PC-9 (cell line): ENCODE measurements at regions not wholly inside any gene's neighbourhood (a gene's known extent, or its start where the extent isn't known, plus 50 kb on each side); places are given as distances from the start of the nearest gene placed in this dataset.

ENCODE experiments used
- BruUV-seq: library from RNA; stranded (reverse); fragments of 400-500 nt; replicated peaks from 2 replicates; lab custom pipeline; 2021; lab: Mats Ljungman, UMichigan
- CTCF ChIA-PET: fragments of 300-600 bp; sonication (Branson Sonifier 250); formaldehyde crosslinking; loops from one replicate; lab custom pipeline; 2022; ENCODE audit warnings: antibody characterized with exemption; lab: Charles Lee
- POLR2A ChIA-PET: fragments of 300-600 bp; sonication (Branson Sonifier 250); formaldehyde crosslinking; loops from one replicate; lab custom pipeline; 2022; ENCODE audit warnings: antibody characterized with exemption; ENCODE audit not compliant: unreplicated experiment; lab: Charles Lee
- DNase-seq, 2 experiments: peaks; one replicate each; pipeline versions ENCODE4 v3.0.0 to v3.0.0-alpha.2; 2015 to 2022; ENCODE audit warnings: mixed read lengths in 1 of 2
- H2AFZ ChIP-seq: fragments of 200-600 bp; sonication (generic); 2 replicates; pipeline ENCODE4 v1.8.1; 2017; ENCODE audit warnings: antibody characterized with exemption
- H3F3A ChIP-seq: fragments of 200-600 bp; sonication (generic); 2 replicates; pipeline ENCODE4 v1.8.1; 2017; ENCODE audit warnings: antibody characterized with exemption, mild to moderate bottlenecking, low read depth; ENCODE audit not compliant: insufficient read depth
- H3K27ac ChIP-seq: fragments of 200-600 bp; sonication (generic); 2 replicates; pipeline ENCODE4 v1.6.1; 2016; ENCODE audit warnings: mixed run types
- H3K27me3 ChIP-seq: fragments of 200-600 bp; sonication (generic); 2 replicates; pipeline ENCODE4 v1.6.1; 2016; ENCODE audit warnings: low read depth, mixed run types; ENCODE audit not compliant: insufficient read depth
- H3K36me3 ChIP-seq: fragments of 200-600 bp; sonication (generic); 2 replicates; pipeline ENCODE4 v1.6.1; 2016; ENCODE audit warnings: low read depth, mixed run types
- H3K4me1 ChIP-seq: fragments of 200-600 bp; sonication (generic); replicated peaks from 2 replicates; pipeline ENCODE4 v1.6.1; 2016; ENCODE audit warnings: mixed run types; ENCODE audit not compliant: insufficient read depth
- H3K4me2 ChIP-seq: fragments of 200-600 bp; sonication (generic); 2 replicates; pipeline ENCODE4 v1.6.1; 2017; ENCODE audit warnings: mixed run types
- H3K4me3 ChIP-seq: fragments of 200-600 bp; sonication (generic); 2 replicates; pipeline ENCODE4 v1.6.1; 2016; ENCODE audit warnings: mixed run types
- H3K79me2 ChIP-seq: fragments of 200-600 bp; sonication (generic); 2 replicates; pipeline ENCODE4 v1.6.1; 2017; ENCODE audit warnings: low read depth, mixed run types
- H3K9me2 ChIP-seq: fragments of 200-600 bp; sonication (generic); 2 replicates; pipeline ENCODE4 v1.8.1; 2017; ENCODE audit warnings: mild to moderate bottlenecking; ENCODE audit not compliant: insufficient read depth
- H3K9me3 ChIP-seq: fragments of 200-600 bp; sonication (generic); 2 replicates; pipeline ENCODE4 v1.8.1; 2016; ENCODE audit warnings: low read depth; ENCODE audit not compliant: insufficient read depth
- H4K20me1 ChIP-seq: fragments of 200-600 bp; sonication (generic); 2 replicates; pipeline ENCODE4 v1.8.1; 2017; ENCODE audit not compliant: insufficient read depth
- EZH2 ChIP-seq: fragments of 200-600 bp; sonication (generic); IDR thresholded peaks from 2 replicates; pipeline ENCODE4 v1.8.0; 2017; ENCODE audit warnings: antibody characterized with exemption, low read depth
- intact Hi-C: fragments of 100-400 bp; cut with micrococcal nuclease; formaldehyde crosslinking; loops from one replicate; pipeline ENCODE4 v1.10.0; 2022; ENCODE audit not compliant: unreplicated experiment
- TF ChIP-seq, protein P1 (sequence below): fragments of 200-600 bp; sonication (generic); conservative IDR thresholded peaks from 2 replicates; pipeline ENCODE4 v1.6.1; 2017; ENCODE audit warnings: mixed run types, antibody characterized with exemption, mild to moderate bottlenecking, moderate library complexity

DNA sequence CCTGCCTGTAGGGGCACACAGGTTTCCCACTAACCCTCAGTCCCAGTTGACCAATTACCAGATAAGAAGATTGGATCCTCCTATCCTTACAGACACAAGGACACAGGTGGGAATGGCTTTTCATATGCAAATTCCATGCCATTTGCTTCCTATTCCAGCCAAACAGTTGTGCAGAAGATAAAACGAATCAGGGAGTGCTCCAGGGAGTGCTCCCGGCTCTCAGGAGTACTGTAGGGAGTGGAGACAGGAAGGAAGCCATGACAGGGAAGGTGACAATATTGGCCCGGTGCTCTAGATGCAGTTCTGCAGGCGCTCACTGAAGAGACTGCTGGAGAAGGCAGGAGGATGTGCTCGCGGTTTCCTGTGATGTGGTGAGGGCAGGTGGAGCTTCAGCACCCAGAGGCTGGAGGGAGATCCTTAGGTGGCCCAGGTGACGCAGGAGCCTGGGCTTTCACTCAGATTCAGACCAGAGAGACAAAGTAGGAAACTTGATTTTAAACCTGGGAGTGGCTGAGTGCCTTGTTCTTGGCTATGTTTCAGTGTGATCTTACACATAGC is 260.0 kb downstream of the AUH start:
- BruUV-seq, result no TSS peak
- ChIA-PET CTCF (no interaction called here), POLR2A (no interaction called here)

DNA sequence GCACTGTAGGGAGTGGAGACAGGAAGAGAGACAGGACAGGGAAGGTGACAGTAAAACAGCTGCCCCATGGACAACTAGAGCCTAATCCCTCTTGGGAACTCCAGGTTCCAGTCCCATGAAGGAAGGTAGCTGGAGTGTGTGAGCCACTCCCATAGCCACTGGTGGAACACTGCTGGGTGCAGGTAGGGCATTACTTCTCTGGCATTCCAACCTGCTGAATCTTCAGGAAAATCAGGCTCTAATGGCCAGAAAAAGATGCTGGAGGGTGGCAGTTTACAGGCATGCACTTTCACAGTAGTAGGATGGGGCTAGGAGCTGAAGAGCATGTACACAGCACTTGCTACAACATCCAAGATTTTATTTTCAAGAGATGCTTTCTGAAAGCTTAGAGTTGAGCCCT is 259.4 kb downstream of the AUH start:
- no TSS peak for BruUV-seq
- no peaks in the 10 kb centered on the region for H3K9me3 ChIP-seq
- intact Hi-C loops, result no loop called here
- H2AFZ ChIP-seq, result no peak overlapping the region
- no peaks in the 10 kb centered on the region for H3K9me2 ChIP-seq
- POLR2A ChIA-PET, result no interaction called here
- peaks cover 19% of the 10 kb centered on the region for H3F3A ChIP-seq
- H4K20me1 ChIP-seq, result no peaks in the 10 kb centered on the region
- TF ChIP-seq, protein P1, sequence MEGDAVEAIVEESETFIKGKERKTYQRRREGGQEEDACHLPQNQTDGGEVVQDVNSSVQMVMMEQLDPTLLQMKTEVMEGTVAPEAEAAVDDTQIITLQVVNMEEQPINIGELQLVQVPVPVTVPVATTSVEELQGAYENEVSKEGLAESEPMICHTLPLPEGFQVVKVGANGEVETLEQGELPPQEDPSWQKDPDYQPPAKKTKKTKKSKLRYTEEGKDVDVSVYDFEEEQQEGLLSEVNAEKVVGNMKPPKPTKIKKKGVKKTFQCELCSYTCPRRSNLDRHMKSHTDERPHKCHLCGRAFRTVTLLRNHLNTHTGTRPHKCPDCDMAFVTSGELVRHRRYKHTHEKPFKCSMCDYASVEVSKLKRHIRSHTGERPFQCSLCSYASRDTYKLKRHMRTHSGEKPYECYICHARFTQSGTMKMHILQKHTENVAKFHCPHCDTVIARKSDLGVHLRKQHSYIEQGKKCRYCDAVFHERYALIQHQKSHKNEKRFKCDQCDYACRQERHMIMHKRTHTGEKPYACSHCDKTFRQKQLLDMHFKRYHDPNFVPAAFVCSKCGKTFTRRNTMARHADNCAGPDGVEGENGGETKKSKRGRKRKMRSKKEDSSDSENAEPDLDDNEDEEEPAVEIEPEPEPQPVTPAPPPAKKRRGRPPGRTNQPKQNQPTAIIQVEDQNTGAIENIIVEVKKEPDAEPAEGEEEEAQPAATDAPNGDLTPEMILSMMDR, result no peak
- TF ChIP-seq EZH2, result no peak
- no peaks in the 10 kb centered on the region for H3K36me3 ChIP-seq
- no peak overlapping the region for H3K27ac ChIP-seq
- peaks cover 18% of the 10 kb centered on the region for H3K4me1 ChIP-seq
- no peak for DNase-seq
- H3K4me2 ChIP-seq, result no peak overlapping the region
- no peaks in the 10 kb centered on the region for H3K27me3 ChIP-seq
- H3K79me2 ChIP-seq, result no peaks in the 10 kb centered on the region
- no peak overlapping the region for H3K4me3 ChIP-seq
- CTCF ChIA-PET, result no interaction called here

More for the DNA sequence above, 260.0 kb downstream of the AUH start:
- DNase-seq, result no peak
- no peak overlapping the region for H3K4me3 ChIP-seq
- no peaks in the 10 kb centered on the region for H3K79me2 ChIP-seq
- H3K9me2 ChIP-seq, result no peaks in the 10 kb centered on the region
- no peaks in the 10 kb centered on the region for H3K27me3 ChIP-seq
- no peaks in the 10 kb centered on the region for H3K36me3 ChIP-seq
- H3K9me3 ChIP-seq, result no peaks in the 10 kb centered on the region
- intact Hi-C loops, result no loop called here
- H2AFZ ChIP-seq, result no peak overlapping the region
- peaks cover 18% of the 10 kb centered on the region for H3K4me1 ChIP-seq
- H3F3A ChIP-seq, result peaks cover 19% of the 10 kb centered on the region
- no peak overlapping the region for H3K4me2 ChIP-seq
- H4K20me1 ChIP-seq, result no peaks in the 10 kb centered on the region
- H3K27ac ChIP-seq, result no peak overlapping the region
- TF ChIP-seq, protein P1, result no peak
- no peak for TF ChIP-seq EZH2

DNA sequence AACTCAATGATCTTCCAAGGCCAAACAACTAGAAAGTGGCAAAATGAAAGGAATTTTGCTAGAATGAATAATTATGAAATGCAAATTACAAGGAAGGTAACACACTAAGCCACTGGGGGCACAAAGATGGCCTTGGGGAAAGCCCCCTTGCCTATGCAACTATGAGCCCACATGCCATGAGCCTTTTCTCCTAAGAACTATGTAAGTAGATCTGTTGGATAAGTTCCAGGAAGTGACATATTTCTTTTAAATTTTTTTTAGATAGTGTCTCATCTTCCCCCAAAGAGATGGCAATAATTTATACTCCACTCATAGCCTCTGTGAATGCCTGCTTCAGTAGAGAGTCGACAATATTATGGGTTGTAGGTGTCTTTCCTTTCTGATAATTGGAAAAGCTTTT is 257.8 kb downstream of the AUH start:
- CTCF ChIA-PET, result no interaction called here
- no peak overlapping the region for H3K27ac ChIP-seq
- intact Hi-C loops, result no loop called here

More for the DNA sequence above, 257.8 kb downstream of the AUH start:
- H3K4me3 ChIP-seq, result no peak overlapping the region
- TF ChIP-seq EZH2, result no peak
- H3F3A ChIP-seq, result peaks cover 19% of the 10 kb centered on the region
- POLR2A ChIA-PET, result no interaction called here
- no peaks in the 10 kb centered on the region for H4K20me1 ChIP-seq
- DNase-seq, result no peak
- BruUV-seq, result no TSS peak
- H3K9me2 ChIP-seq, result no peaks in the 10 kb centered on the region
- no peak overlapping the region for H3K4me2 ChIP-seq
- H3K79me2 ChIP-seq, result no peaks in the 10 kb centered on the region
- H3K4me1 ChIP-seq, result peaks cover 18% of the 10 kb centered on the region
- H3K27me3 ChIP-seq, result no peaks in the 10 kb centered on the region
- H3K36me3 ChIP-seq, result no peaks in the 10 kb centered on the region
- H2AFZ ChIP-seq, result no peak overlapping the region
- no peaks in the 10 kb centered on the region for H3K9me3 ChIP-seq
